Karpas-422 (cell line): ENCODE measurements at regions not wholly inside any gene's neighbourhood (a gene's known extent, or its start where the extent isn't known, plus 50 kb on each side); places are given as distances from the start of the nearest gene placed in this dataset.
"Not testable (repeated sequence)": the region's sequence is repeated elsewhere in the genome, so short reads cannot be mapped to it uniquely, and the experiment has no call there.

Experiments used
- DNase-seq: peaks from one replicate; pipeline ENCODE4 v3.0.0-alpha.2; 2015
- H2AFZ ChIP-seq: fragments of 200-600 bp; sonication (generic); 2 replicates; pipeline ENCODE4 v1.6.1; 2014; ENCODE audit warnings: antibody characterized with exemption, low read length, mixed read lengths
- H3K27ac ChIP-seq: fragments of 200-600 bp; sonication (generic); 2 replicates; pipeline ENCODE4 v1.5.1; 2014; ENCODE audit warnings: mild to moderate bottlenecking, low read length, moderate library complexity
- H3K27me3 ChIP-seq: fragments of 200-600 bp; sonication (generic); 2 replicates; pipeline ENCODE4 v1.6.1; 2014; ENCODE audit warnings: low read length, mixed read lengths
- H3K36me3 ChIP-seq: fragments of 200-600 bp; sonication (generic); 2 replicates; pipeline ENCODE4 v1.6.1; 2014; ENCODE audit warnings: low read length, mixed read lengths; ENCODE audit not compliant: insufficient read depth
- H3K4me1 ChIP-seq: fragments of 200-600 bp; sonication (generic); 2 replicates; pipeline ENCODE4 v1.6.1; 2014; ENCODE audit warnings: mild to moderate bottlenecking, low read length, mixed read lengths
- H3K4me2 ChIP-seq: fragments of 200-600 bp; sonication (generic); 2 replicates; pipeline ENCODE4 v1.6.1; 2014; ENCODE audit warnings: low read length, low read depth, mild to moderate bottlenecking; ENCODE audit not compliant: poor library complexity, severe bottlenecking
- H3K4me3 ChIP-seq: fragments of 200-600 bp; sonication (generic); 2 replicates; pipeline ENCODE4 v1.5.1; 2014; ENCODE audit warnings: mild to moderate bottlenecking, antibody characterized with exemption, low read length, mixed read lengths
- H3K79me2 ChIP-seq: fragments of 200-600 bp; sonication (generic); 2 replicates; pipeline ENCODE4 v1.6.1; 2014; ENCODE audit warnings: mild to moderate bottlenecking, low read length, mixed read lengths
- H3K9ac ChIP-seq: fragments of 200-600 bp; sonication (generic); 2 replicates; pipeline ENCODE4 v1.6.0; 2014; ENCODE audit warnings: low read length
- H3K9me2 ChIP-seq: fragments of 200-600 bp; sonication (generic), shearing (Covaris generic); replicated peaks from 2 replicates; pipeline ENCODE4 v1.6.0; 2014; ENCODE audit warnings: mild to moderate bottlenecking, low read length, moderate library complexity; ENCODE audit not compliant: insufficient read depth
- H3K9me3 ChIP-seq: fragments of 300-700, 200-600 bp; sonication (generic); 2 replicates; pipeline ENCODE4 v1.6.1; 2014; ENCODE audit warnings: low read length, mixed read lengths
- H4K20me1 ChIP-seq: fragments of 200-600 bp; sonication (generic); 2 replicates; pipeline ENCODE4 v1.6.1; 2014; ENCODE audit warnings: mild to moderate bottlenecking, antibody characterized with exemption, low read length, low read depth; ENCODE audit not compliant: insufficient read depth

DNA sequence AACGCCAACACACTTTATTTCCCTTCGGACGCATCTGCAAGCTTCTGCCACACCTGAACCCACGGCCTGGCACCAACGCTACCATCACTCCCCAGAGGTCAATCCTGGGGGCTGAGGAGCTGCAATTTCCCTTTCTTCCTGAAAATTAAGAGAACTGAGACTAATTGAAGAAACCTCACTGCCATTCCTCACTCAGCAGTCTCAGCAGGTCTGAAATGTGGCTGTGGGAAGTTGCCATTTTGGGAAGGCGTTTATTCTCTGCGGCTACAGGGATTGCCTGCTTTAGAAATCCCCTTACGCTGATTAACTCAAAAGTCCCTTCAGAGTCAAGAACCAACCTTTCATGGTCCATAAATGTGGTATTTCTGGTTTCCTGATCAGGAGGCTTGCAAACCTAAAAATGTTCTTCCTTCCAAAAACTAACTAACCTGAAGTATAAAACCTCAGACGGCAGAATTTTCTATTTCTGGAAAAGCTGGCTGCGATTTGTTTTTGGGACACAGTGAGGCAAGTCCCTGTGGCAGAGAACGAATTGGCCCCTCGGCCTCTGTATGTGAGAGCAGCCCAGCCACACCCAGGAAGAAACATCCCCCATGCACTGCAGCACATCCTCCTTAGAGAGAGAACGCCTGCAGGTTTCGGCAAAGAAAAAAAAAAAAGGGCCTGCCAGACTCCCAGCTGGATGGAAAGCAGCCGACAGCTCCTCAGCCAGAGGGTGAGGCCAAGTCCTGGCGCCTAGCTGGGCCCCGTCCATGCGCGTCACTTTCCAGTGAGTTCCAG is 5404.8 kb upstream of the TPTE start:
- H3K9me3 ChIP-seq, DNase-seq, H3K79me2 ChIP-seq, H3K4me2 ChIP-seq, H4K20me1 ChIP-seq, H3K27ac ChIP-seq, H3K36me3 ChIP-seq, H3K9me2 ChIP-seq, H2AFZ ChIP-seq, H3K4me1 ChIP-seq, H3K4me3 ChIP-seq, H3K9ac ChIP-seq, H3K27me3 ChIP-seq: not testable (repeated sequence)

DNA sequence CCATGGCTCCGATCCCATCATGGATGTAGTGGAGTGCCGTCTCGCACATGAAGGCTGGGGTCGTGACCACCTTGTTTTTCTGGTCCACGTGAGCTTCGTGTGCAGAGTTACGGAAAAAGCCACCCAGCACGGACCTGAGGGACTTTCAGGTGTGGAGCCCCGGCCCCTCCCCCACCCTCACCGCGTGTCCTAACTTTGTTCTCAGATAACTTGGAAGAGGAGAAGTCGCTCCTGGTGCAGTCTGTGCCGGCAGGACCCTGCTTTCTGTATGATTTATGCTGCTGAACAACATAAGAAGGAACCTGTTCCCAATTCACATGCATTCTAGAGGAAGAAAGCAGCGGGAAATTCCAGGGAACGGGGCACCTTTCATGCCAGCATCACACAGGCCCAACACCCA is 5404.2 kb upstream of the TPTE start:
- H3K9me3 ChIP-seq, H2AFZ ChIP-seq, H3K27me3 ChIP-seq, H3K9ac ChIP-seq, H3K4me1 ChIP-seq, H3K36me3 ChIP-seq, DNase-seq, H3K4me2 ChIP-seq, H3K79me2 ChIP-seq, H4K20me1 ChIP-seq, H3K4me3 ChIP-seq, H3K9me2 ChIP-seq, H3K27ac ChIP-seq: not testable (repeated sequence)

DNA sequence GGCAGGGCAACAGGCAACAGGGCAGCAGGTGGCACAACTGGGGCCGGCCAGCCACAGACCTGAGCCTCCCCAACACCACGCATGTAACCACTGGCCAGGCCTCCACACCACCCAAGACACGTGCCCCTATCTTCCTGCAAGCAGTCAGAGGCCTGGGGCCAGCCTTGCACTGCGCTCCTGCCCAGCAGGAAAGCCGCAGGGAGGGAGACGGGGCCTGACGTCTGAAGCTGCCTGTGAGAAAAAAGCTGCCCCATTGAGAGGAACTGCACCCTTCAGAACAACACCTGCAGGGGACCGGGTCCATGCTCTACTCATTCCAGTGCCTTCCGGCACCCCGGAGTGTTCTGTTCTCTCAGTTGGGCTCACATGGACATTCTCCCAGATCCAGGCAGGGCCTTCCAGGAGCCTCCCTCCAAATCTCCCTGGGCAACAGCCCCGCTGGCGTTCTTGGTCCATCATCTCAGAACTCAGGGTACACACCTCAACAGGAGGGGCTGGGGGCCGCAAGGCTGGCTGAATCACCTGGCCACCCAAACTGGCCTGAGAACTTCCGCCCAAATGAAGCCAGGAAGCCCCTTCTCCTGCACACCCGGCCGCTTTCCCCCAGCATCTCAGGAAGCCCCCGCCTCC is 5403.6 kb upstream of the TPTE start:
- H3K9me3 ChIP-seq, H3K79me2 ChIP-seq, H3K9me2 ChIP-seq, H3K36me3 ChIP-seq, H3K4me2 ChIP-seq, H2AFZ ChIP-seq, H3K27ac ChIP-seq, H3K4me3 ChIP-seq, H3K27me3 ChIP-seq, H4K20me1 ChIP-seq, H3K4me1 ChIP-seq, H3K9ac ChIP-seq: not testable (repeated sequence)
- peak; percentile 42 for DNase-seq

DNA sequence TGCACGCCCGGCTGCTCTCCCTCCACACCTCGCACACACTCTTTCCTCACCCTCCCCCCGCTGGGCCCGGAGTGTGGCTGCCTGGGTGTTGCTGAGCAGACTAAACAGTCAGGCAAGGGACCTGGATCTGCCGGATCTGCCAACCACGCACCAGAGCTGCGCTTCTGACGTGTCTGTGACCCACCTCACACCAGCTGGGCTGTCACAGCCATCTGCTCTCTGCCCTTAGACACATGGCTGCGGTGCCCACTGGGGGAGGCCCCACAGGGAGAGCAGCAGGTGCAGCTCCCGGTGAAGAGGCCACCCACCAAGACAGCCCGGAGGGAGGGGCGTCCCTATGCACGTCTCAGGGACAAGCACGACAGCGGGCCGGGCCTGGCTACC is 5403.1 kb upstream of the TPTE start:
- not testable (repeated sequence) for H3K79me2 ChIP-seq, H2AFZ ChIP-seq, H3K9ac ChIP-seq, H3K4me2 ChIP-seq, H3K9me2 ChIP-seq, DNase-seq, H3K27ac ChIP-seq, H3K4me3 ChIP-seq, H4K20me1 ChIP-seq, H3K9me3 ChIP-seq, H3K27me3 ChIP-seq, H3K36me3 ChIP-seq, H3K4me1 ChIP-seq

DNA sequence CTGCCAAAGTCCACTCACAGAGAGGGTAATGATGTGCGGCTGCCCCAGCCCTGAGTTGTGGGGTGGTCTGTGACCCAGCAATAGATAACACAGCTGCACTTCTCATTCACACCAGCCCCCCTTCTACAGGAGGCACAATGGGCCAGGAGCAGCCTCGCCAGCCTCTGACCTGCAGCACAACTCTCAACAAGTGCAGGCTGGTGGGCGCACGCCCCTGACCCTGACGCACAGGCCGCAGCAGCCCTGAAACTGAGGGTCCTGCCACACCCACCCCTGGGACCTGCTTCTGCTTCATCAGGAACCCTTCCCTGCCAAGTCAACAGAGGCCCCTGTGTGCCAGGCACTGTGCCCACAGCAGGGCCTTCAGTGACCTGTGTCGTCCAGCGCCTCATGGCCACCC is 5402.2 kb upstream of the TPTE start:
- not testable (repeated sequence) for H3K79me2 ChIP-seq, H3K9me2 ChIP-seq, H3K9ac ChIP-seq, H3K4me1 ChIP-seq, H3K36me3 ChIP-seq, H3K4me2 ChIP-seq, H3K4me3 ChIP-seq, H2AFZ ChIP-seq, H3K27ac ChIP-seq, H4K20me1 ChIP-seq, H3K9me3 ChIP-seq, H3K27me3 ChIP-seq
- peak; percentile 45 for DNase-seq

DNA sequence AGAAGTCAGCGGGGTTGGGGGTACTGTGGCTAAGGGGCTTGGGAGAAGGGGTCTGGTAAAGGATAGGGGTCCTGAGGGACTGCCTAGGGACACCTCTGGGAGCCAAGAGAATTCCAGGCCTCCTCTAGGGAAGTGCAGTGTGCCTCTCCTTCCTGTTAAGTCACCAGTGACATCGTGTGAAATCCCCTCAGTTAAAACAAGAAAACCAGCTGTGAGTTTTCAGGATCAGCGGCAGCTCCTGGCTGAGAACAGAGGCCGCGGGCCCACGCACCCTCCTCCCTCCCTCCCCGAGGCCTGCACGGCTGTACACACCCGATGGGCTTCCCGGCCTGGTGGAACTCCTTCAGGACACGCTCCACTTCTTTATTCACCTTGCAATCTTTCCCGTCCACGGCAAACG is 5400.0 kb upstream of the TPTE start:
- H3K27ac ChIP-seq, H3K4me3 ChIP-seq, H3K27me3 ChIP-seq, H3K4me1 ChIP-seq, H3K4me2 ChIP-seq, H3K79me2 ChIP-seq, H2AFZ ChIP-seq, H3K9me2 ChIP-seq, H3K36me3 ChIP-seq, DNase-seq, H4K20me1 ChIP-seq, H3K9me3 ChIP-seq, H3K9ac ChIP-seq: not testable (repeated sequence)

DNA sequence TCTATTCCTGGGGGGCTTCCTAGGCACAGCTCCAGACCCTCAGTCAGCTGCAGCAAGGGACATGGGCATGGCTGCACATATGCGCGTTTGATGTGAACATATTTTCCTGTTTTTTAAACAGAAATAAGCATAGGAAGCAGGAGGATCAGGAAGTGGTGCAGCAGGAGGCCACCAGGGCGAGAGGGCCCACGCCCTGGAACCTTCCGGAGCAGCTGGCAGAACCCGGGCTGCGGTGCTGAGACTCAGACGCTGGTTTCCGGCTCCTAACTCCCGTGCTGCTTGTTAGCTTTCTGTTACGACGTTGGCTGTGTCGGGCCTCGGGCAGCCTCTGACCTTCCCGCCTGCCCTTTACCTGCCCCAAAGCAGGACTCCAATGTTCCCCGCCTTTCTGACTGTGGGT is 5399.5 kb upstream of the TPTE start:
- not testable (repeated sequence) for H3K4me3 ChIP-seq, H3K9me2 ChIP-seq, H3K27me3 ChIP-seq, H3K79me2 ChIP-seq, H3K9me3 ChIP-seq, H2AFZ ChIP-seq, H3K4me2 ChIP-seq, H3K9ac ChIP-seq, H3K27ac ChIP-seq, H3K36me3 ChIP-seq, DNase-seq, H3K4me1 ChIP-seq, H4K20me1 ChIP-seq

DNA sequence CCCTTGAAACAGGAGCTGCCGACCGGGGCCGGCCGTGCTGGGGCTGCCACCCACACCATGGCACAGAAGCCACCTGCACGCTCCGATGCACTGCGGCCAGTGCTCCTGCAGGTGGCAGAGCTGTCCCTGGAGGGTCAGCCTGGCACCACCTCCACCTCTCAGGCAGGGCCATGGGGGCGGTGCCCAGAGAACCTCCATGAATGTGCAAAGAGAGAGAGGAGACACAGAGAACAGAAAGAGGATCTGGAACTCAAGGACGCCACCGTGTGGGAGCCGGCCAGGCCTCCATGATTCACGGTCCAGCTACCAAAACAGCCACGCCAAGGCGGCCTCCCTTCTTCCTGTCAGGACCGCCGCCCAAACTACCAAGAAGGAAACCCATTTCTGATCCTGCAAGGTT is 5397.7 kb upstream of the TPTE start:
- not testable (repeated sequence) for H3K79me2 ChIP-seq, H4K20me1 ChIP-seq, H3K27ac ChIP-seq, H3K36me3 ChIP-seq, H3K9ac ChIP-seq, DNase-seq, H3K9me3 ChIP-seq, H3K4me2 ChIP-seq, H3K4me3 ChIP-seq, H3K27me3 ChIP-seq, H2AFZ ChIP-seq, H3K9me2 ChIP-seq, H3K4me1 ChIP-seq
